GM19455 (cell line): ENCODE measurements at regions not wholly inside any gene's neighbourhood (a gene's known extent, or its start where the extent isn't known, plus 50 kb on each side); places are given as distances from the start of the nearest gene placed in this dataset.

Experiments used
- ATAC-seq: cut with Tn5 transposase; IDR thresholded peaks from one replicate; pipeline ENCODE4 v1.9.1; 2021; ENCODE audit not compliant: unreplicated experiment

- ATAC-seq = no peak
Observed at GRCh38 chr6:74134327-74134726, 438.3 kb downstream of the CD109 start.

- no peak for ATAC-seq
Observed at GRCh38 chr6:74133073-74133472, 437.1 kb downstream of the CD109 start.

- ATAC-seq = no peak
Observed at GRCh38 chr6:74130641-74131040, 434.6 kb downstream of the CD109 start.

GRCh38 chr6:74128536-74128935 lies 432.5 kb downstream of the CD109 start:
- no peak for ATAC-seq

DNA sequence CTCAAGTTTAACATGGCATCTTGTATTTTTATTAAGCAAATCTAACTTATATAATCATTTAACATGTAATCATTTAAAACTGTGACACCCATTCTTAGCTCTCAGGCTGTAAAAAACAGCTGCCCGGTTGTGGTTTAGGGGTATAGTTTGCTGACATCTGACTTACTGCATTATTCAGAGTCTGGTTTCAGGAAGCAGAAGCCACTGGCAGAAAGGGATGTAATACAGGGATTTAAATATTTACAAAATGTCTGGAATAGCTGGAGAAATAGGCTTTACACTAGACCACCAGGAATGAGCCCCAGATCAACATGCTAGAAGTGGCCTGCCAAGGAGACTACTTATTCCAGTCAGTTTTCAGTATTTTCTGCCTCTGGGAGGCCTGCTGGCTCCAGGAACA lies 421.1 kb downstream of the CD109 start:
- ATAC-seq = no peak

DNA sequence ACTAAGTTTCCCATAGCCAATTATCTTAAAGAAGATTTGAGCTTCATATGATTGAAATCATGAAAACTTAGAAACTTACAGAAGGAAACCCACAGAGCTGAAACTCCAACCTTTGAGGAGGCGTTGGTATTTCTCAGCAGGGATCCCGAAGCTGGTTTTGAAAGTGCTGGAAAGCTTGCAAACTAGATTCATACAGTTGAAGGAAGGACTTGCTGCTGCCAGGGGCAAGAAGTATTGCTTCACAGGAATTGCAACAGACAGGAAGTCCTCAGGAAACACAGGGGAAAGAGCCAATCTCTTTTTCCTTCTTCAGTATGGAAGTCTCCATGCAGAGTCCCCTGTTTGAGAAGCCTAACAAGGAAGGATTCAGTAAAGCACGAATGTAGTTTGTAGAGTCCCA lies 419.7 kb downstream of the CD109 start:
- no peak for ATAC-seq

DNA sequence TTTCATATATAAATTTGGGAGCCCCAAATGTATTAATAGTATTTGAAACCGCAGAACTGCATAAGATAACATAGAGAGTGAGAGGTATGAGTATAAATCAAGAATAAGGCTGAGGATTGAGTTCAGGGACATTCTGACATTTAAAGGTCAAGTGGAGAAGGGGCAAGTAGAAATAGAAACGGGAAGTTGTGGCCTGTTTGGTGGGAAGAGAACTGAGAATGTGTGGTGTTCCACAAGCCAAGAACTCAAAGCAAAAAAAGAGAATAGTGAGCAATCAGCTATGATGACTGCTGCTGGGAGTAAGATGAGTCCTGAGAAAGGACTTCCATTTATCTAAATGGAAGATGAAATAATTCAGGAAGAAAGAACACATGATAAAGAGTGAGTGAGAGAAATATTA lies 418.4 kb downstream of the CD109 start:
- no peak for ATAC-seq

DNA sequence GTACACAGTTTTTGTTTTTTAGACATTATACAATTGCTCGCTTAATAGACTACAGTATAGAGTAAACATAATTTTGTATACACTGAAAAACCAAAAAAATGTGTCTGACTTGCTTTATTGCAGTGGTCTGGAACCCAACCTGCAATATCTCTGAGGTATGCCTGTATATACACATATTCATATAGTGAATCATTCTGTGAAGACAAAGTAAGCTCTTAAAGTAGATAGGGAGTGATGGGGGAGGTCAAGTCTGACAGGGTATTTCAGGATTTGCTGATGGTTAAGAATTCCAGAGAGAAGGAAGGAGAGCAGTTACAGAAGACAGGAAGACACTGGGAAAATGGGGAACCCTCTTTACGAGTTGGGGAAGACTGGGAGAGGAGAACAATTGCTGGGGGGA lies 417.9 kb downstream of the CD109 start:
- no peak for ATAC-seq

GRCh38 chr6:74103417-74103816 lies 407.4 kb downstream of the CD109 start:
- no peak for ATAC-seq

DNA sequence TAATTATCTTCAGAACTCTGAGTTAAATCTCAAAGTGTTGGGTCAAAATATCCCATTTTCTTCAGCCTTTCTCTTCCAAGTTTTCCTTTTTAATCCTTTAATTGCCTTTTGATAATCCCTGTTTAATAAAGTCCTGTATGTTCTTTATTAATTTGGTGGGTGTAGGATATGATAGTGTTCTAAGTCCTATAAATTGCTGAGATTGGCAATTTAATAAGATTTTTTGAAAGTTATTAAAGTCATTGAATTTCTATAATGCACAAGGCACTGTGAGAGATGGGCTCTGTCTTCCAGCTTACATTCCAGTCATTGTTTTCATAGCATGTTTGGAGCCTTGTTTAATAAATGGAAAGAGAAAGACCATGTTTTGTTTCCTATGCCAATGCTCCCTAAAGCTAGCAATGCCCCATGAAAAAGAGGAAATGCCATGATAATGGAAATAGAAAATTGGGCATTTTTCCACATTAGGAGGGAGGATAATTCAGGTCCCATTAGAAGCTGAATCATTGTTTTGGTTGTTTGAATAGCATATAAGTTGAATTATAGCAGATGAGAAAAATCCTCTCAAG lies 404.8 kb downstream of the CD109 start:
- ATAC-seq = no peak

DNA sequence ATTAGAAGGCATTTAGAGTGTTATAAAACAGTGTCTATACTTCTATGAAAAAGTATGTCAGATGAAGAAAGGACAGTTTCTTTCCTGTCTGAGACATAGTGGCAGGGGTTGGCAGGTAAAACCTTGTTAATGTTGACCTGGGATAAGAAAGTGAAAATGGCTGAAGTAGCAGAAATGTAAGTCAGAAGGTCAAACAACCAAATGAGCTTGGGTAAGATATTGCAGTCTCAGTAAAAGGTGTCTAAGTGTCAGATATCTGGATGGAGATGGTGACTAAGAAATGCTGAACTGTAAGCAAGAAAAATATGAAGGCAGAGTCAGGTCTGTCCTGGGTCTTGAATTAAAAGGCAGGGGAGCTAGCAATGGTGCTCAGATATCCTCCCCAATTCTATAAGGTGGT lies 400.3 kb downstream of the CD109 start:
- ATAC-seq = no peak

DNA sequence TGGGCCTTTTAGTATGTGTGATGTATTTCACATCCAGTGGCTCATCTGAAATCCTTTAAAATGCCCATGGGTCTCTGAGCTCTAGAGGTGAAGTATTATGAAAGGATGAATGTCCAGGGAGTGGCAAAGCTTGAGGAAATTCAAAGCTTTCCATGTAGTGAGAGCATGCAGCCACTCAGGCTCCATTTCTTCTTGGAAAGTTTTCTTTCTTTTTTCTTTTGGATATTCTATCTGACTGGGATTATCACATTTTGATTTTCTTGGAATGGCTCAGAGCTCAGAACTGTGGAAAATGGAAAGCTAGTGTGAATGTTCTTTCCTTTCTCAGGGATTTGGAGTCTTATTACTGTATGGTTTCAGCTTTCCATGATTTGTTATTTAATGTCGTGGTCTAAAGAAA lies 397.4 kb downstream of the CD109 start:
- no peak for ATAC-seq

- ATAC-seq = no peak
Observed at GRCh38 chr6:74091794-74092157, 395.8 kb downstream of the CD109 start.

GRCh38 chr6:74091136-74091793 lies 395.3 kb downstream of the CD109 start:
- no peak for ATAC-seq

DNA sequence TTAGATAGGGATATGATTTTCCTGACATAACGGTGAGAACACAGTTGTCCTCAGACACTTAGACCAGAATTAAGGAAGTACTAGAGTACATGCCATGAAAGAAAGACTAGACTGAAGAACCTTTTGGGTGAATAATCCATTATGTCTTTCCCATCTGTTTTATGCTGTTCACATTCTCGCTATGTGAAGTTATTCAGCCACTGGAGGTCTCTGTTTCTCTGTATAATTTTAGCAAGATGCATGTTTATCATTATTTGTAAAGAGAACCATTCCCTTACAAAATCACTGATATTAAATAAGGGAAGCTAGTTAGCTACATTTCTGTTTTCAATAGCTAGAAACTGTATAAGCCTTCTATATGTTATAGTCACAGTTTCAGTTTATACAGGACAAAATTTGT lies 391.9 kb downstream of the CD109 start:
- no peak for ATAC-seq

DNA sequence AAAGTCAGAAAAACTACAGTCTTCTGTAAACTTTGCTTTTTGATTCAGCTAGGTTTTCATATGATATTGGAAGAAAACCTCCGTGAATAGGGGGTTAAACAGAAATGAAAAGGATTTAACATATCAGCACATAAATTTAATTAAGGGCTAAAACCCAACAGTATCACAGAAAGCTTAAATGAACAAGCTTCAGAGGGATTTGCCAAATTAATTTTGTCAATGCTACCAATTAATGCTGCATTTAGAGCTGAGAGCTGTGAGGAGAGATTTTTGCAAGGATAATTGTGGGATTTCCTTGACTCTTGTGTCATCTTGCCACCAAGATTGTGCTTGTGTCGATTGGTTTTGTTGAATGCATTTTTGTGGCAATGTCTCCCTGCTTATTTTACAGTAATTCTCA lies 379.9 kb downstream of the CD109 start:
- no peak for ATAC-seq

- ATAC-seq = no peak
Observed at GRCh38 chr6:74075323-74075722, 379.3 kb downstream of the CD109 start.

- no peak for ATAC-seq
Observed at GRCh38 chr6:74074645-74075044, 378.6 kb downstream of the CD109 start.

DNA sequence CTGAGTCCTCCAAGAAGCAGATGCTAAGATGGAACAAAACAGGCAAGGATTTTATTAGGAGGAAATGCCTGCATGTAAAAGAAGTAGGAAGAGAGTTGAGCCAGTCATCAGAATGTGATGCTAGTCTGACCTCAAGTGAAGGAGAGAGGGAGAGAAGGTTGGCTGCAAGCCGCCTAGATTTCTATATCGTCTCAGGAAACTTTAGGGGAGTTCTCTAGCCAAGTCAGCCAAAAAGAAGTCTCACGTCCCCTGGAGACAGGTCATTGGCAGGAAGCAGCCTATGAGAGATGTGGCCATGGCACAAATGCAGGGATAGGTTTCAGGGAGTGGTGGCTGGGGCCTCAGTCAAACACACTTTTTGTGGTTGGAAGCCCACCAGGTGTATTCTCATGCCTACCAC lies 378.0 kb downstream of the CD109 start:
- ATAC-seq = no peak

- ATAC-seq = no peak
Observed at GRCh38 chr6:74073429-74073828, 377.4 kb downstream of the CD109 start.

DNA sequence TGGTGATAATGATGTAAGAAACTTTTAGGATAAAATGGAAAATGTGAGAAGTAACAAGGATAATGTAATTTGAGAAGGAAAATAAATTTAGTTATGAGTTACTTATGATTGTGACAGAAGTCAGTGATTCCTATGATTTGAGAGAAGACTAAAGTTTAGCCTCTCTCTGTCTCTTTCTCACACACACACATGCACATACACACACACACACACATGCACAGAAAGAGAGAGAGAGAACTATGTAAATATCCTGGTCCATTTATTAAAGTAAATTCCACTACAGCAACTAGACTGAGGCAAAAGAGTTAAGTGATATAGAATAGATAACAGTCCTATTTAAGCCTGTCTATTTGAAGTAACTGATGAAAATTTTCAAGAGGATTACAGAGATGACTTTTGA lies 375.2 kb downstream of the CD109 start:
- no peak for ATAC-seq

DNA sequence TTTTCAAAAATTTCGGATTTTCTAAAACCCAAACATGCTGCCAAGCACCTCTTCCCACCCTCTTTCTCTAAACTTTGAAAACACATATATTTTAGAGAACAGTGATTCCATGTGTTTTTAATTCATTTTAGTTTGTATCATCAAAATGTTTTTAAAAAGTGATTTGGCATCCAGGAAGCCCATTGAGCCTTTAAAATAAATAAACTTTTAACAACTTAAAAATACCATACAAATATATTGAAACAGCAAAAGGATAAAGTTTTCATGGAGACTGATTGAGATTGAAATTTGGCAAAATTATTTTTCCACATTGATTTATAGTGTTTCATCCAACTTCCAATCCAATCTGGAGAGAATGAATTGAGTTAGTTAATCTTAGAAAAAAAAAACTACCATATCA lies 374.7 kb downstream of the CD109 start:
- ATAC-seq = no peak

GRCh38 chr6:74070091-74070490 lies 374.1 kb downstream of the CD109 start:
- ATAC-seq = no peak
